SK-N-SH (cell line): ENCODE measurements at regions not wholly inside any gene's neighbourhood (a gene's known extent, or its start where the extent isn't known, plus 50 kb on each side); places are given as distances from the start of the nearest gene placed in this dataset.

Source experiments
- CTCF ChIA-PET: fragments of 300-600, 350-600 bp; formaldehyde crosslinking; extraction: SDS; loops from one replicate; lab custom pipeline; 2021; lab: Yijun Ruan, JAX
- POLR2A ChIA-PET: fragments of 350-600 bp; sonication (Branson Sonifier 250); formaldehyde crosslinking; extraction: SDS; loops from one replicate; lab custom pipeline; 2020; ENCODE audit warnings: antibody characterized with exemption, inconsistent platforms; lab: Yijun Ruan, JAX
- DNase-seq: peaks from one replicate; pipeline ENCODE4 v3.0.0; 2012
- H2AFZ ChIP-seq: fragments of 200-600 bp; sonication (generic); 2 replicates; pipeline ENCODE4 v1.8.1; 2016; ENCODE audit warnings: antibody characterized with exemption, mild to moderate bottlenecking, low read depth
- H3F3A ChIP-seq: fragments of 200-600 bp; sonication (generic); replicated peaks from 2 replicates; pipeline ENCODE3; 2016; ENCODE audit warnings: antibody characterized with exemption, mild to moderate bottlenecking; ENCODE audit not compliant: insufficient read depth
- H3K27ac ChIP-seq, 2 experiments: fragments of 200-500 bp in 1 of 2; fragments of 200-600 bp in 1 of 2; sonication (Bioruptor generic) in 1 of 2; sonication (generic), shearing (Covaris generic) in 1 of 2; 2 replicates each; pipeline versions ENCODE4 v1.5.1 to v1.6.1; 2014 to 2016; ENCODE audit warnings: low read depth in 2 of 2, inconsistent platforms in 1 of 2, low read length in 1 of 2, mild to moderate bottlenecking in 1 of 2, mixed read lengths in 1 of 2
- H3K27me3 ChIP-seq: fragments of 200-600 bp; sonication (generic), shearing (Covaris generic); 2 replicates; pipeline ENCODE4 v1.6.1; 2016; ENCODE audit warnings: mixed run types; ENCODE audit not compliant: insufficient read depth
- H3K36me3 ChIP-seq, 2 experiments: fragments of 200-500 bp in 1 of 2; fragments of 200-600 bp in 1 of 2; sonication (Bioruptor generic) in 1 of 2; sonication (generic) in 1 of 2; replicated peaks in 1 of 2; 2 replicates each; pipeline versions ENCODE3 to v1.5.1; 2014 to 2016; ENCODE audit warnings: low read length in 1 of 2, mild to moderate bottlenecking in 1 of 2; ENCODE audit not compliant: insufficient read depth in 2 of 2, control insufficient read depth in 1 of 2
- H3K4me1 ChIP-seq, 2 experiments: fragments of 200-500 bp in 1 of 2; fragments of 200-600 bp in 1 of 2; sonication (Bioruptor generic) in 1 of 2; sonication (generic), shearing (Covaris generic) in 1 of 2; 2 replicates each; pipeline versions ENCODE4 v1.5.1 to v1.6.1; 2014 to 2016; ENCODE audit warnings: low read depth in 1 of 2, low read length in 1 of 2, mixed run types in 1 of 2; ENCODE audit not compliant: insufficient read depth in 2 of 2, control insufficient read depth in 1 of 2
- H3K4me2 ChIP-seq: fragments of 200-600 bp; sonication (generic), shearing (Covaris generic); 2 replicates; pipeline ENCODE4 v1.6.1; 2017; ENCODE audit warnings: mixed run types
- H3K4me3 ChIP-seq, 2 experiments: fragments of 200-500 bp in 1 of 2; fragments of 200-600 bp in 1 of 2; sonication (Bioruptor generic) in 1 of 2; sonication (generic), shearing (Covaris generic) in 1 of 2; 2 replicates each; pipeline versions ENCODE4 v1.5.1 to v1.8.1; 2014 to 2016; ENCODE audit warnings: low read depth in 2 of 2, inconsistent platforms in 1 of 2, low read length in 1 of 2, mild to moderate bottlenecking in 1 of 2, mixed read lengths in 1 of 2, moderate library complexity in 1 of 2
- H3K79me2 ChIP-seq: fragments of 200-600 bp; sonication (generic); 2 replicates; pipeline ENCODE4 v1.8.1; 2017; ENCODE audit warnings: mild to moderate bottlenecking; ENCODE audit not compliant: insufficient read depth
- H3K9ac ChIP-seq: fragments of 200-600 bp; sonication (generic); 2 replicates; pipeline ENCODE4 v1.6.1; 2017; ENCODE audit warnings: mixed run types
- H3K9me2 ChIP-seq: fragments of 200-600 bp; sonication (generic); 2 replicates; pipeline ENCODE4 v1.6.1; 2017; ENCODE audit warnings: mixed run types
- H3K9me3 ChIP-seq: fragments of 200-600 bp; sonication (generic); 2 replicates; pipeline ENCODE4 v1.6.1; 2017; ENCODE audit warnings: mixed run types, mild to moderate bottlenecking, moderate library complexity
- H4K20me1 ChIP-seq: fragments of 200-600 bp; sonication (generic); 2 replicates; pipeline ENCODE4 v1.6.1; 2017; ENCODE audit warnings: mild to moderate bottlenecking, mixed run types; ENCODE audit not compliant: insufficient read depth
- CHD2 ChIP-seq: fragments of 150-350 bp; IDR thresholded peaks from 2 replicates; pipeline ENCODE4 v1.6.1; 2018; ENCODE audit warnings: low read length; ENCODE audit not compliant: partially characterized antibody
- EP300 ChIP-seq, 2 experiments: IDR thresholded peaks; 2 replicates each; pipeline versions ENCODE4 v1.4.0 to v1.6.1; 2012; ENCODE audit warnings: borderline replicate concordance in 1 of 2, low read depth in 1 of 2, low read length in 1 of 2
- EZH2phosphoT487 ChIP-seq: fragments of 200-600 bp; sonication (generic); IDR thresholded peaks from 2 replicates; pipeline ENCODE4 v1.6.1; 2017; ENCODE audit warnings: low read depth, mixed run types, mild to moderate bottlenecking, antibody characterized with exemption, moderate library complexity, borderline replicate concordance
- FOSL2 ChIP-seq: IDR thresholded peaks from 2 replicates; pipeline ENCODE4 v1.4.0; 2012; ENCODE audit warnings: low read depth, mild to moderate bottlenecking, moderate library complexity, borderline replicate concordance
- FOXJ3 ChIP-seq: sonication (generic); formaldehyde crosslinking; IDR thresholded peaks from 2 replicates; pipeline ENCODE4 v1.5.1; 2020; ENCODE audit warnings: mild to moderate bottlenecking, missing genetic modification reagents
- FOXM1 ChIP-seq: IDR thresholded peaks from 2 replicates; pipeline ENCODE4 v1.4.0; 2012; ENCODE audit warnings: low read depth, mild to moderate bottlenecking
- GABPA ChIP-seq: IDR thresholded peaks from 2 replicates; pipeline ENCODE4 v1.4.0; 2012; ENCODE audit warnings: low read depth, mild to moderate bottlenecking
- JUND ChIP-seq: IDR thresholded peaks from 2 replicates; pipeline ENCODE4 v1.4.0; 2012
- NFIC ChIP-seq: IDR thresholded peaks from 2 replicates; pipeline ENCODE4 v1.4.0; 2012; ENCODE audit warnings: borderline replicate concordance
- PBX3 ChIP-seq: IDR thresholded peaks from 2 replicates; pipeline ENCODE4; 2012
- POLR2AphosphoS5 ChIP-seq: IDR thresholded peaks from 2 replicates; pipeline ENCODE4 v1.6.1; 2012; ENCODE audit warnings: low read depth, low read length
- RAD21 ChIP-seq: IDR thresholded peaks from 2 replicates; pipeline ENCODE4 v1.6.1; 2012; ENCODE audit warnings: mild to moderate bottlenecking, low read length
- RFX5 ChIP-seq: IDR thresholded peaks from 2 replicates; pipeline ENCODE4 v1.6.1; 2012; ENCODE audit warnings: mild to moderate bottlenecking, improper control_type of control experiment, low read length
- RXRA ChIP-seq: IDR thresholded peaks from 2 replicates; pipeline ENCODE4 v1.4.0; 2012; ENCODE audit warnings: low read depth, mild to moderate bottlenecking, borderline replicate concordance
- SIN3A ChIP-seq: IDR thresholded peaks from 2 replicates; pipeline ENCODE4 v1.6.1; 2012; ENCODE audit warnings: low read depth, mild to moderate bottlenecking, low read length, moderate library complexity, borderline replicate concordance
- SMC3 ChIP-seq: IDR thresholded peaks from 2 replicates; pipeline ENCODE4 v1.6.1; 2012; ENCODE audit warnings: low read depth, low read length, improper control_type of control experiment
- TAF1 ChIP-seq: IDR thresholded peaks from 2 replicates; pipeline ENCODE4 v1.6.1; 2012; ENCODE audit warnings: low read depth, mild to moderate bottlenecking, low read length, moderate library complexity, borderline replicate concordance
- USF1 ChIP-seq: IDR thresholded peaks from 2 replicates; pipeline ENCODE4 v1.4.0; 2012; ENCODE audit warnings: low read depth, borderline replicate concordance
- YY1 ChIP-seq: IDR thresholded peaks from 2 replicates; pipeline ENCODE4 v1.4.0; 2012; ENCODE audit warnings: low read depth, mild to moderate bottlenecking
- WGBS: methylation state at CpG from one replicate; pipeline ENCODE4 v1.1.6; 2017; ENCODE audit warnings: low lambda C conversion rate; 5-methylcytosine and 5-hydroxymethylcytosine counted together

GRCh38 chr4:165686756-165687155 is 186.3 kb upstream of the TLL1 start:
- whole genome bisulfite sequencing = 66% methylated on average over 3 of the region's 3 CpGs
- Histone ChIP-seq H3K27ac (no peak overlapping the region), H3K36me3 (no peaks in the 10 kb centered on the region), H3F3A (peaks cover 5% of the 10 kb centered on the region), H3K79me2 (no peaks in the 10 kb centered on the region), H3K4me2 (no peak overlapping the region), H3K9me2 (no peaks in the 10 kb centered on the region), H3K27me3 (no peaks in the 10 kb centered on the region), H4K20me1 (no peaks in the 10 kb centered on the region), H3K4me3 (no peak overlapping the region), H3K9ac (no peak overlapping the region), H3K9me3 (no peaks in the 10 kb centered on the region), H3K4me1 (peaks cover 0 to 6% of the 10 kb centered on the region in 2 experiments; a peak in 1 of 4 replicates), H2AFZ (no peak overlapping the region)
- ChIA-PET CTCF (no interaction called here), POLR2A (no interaction called here)
- no peak for DNase-seq
- TF ChIP-seq RFX5 = no peak
- no peak for TF ChIP-seq FOXJ3 (CRISPR knock-in tag)
- TF ChIP-seq FOXM1 = no peak
- TF ChIP-seq CHD2 = no peak
- TF ChIP-seq TAF1 = no peak
- TF ChIP-seq POLR2AphosphoS5 = no peak
- TF ChIP-seq YY1 = no peak
- no peak for TF ChIP-seq RXRA
- no peak for TF ChIP-seq EP300 (IDR thresholded peaks at IDR 0.05; ENCODE audit: borderline replicate concordance in 1 of 2, low read depth in 1 of 2, low read length in 1 of 2)
- TF ChIP-seq JUND = no peak
- TF ChIP-seq GABPA = no peak
- TF ChIP-seq SMC3 = no peak
- TF ChIP-seq USF1 = no peak
- TF ChIP-seq EZH2phosphoT487 = no peak
- no peak for TF ChIP-seq FOSL2

GRCh38 chr4:165689159-165689558 is 183.9 kb upstream of the TLL1 start:
- POLR2A ChIA-PET = no interaction called here
- no peaks in the 10 kb centered on the region for H3K79me2 ChIP-seq
- TF ChIP-seq NFIC (no peak), RAD21 (no peak), GABPA (no peak), PBX3 (no peak), SIN3A (no peak)
- WGBS = 77% methylated on average over 3 of the region's 3 CpGs
- H3K9me3 ChIP-seq = no peaks in the 10 kb centered on the region
- H3K4me3 ChIP-seq = no peak overlapping the region
- no peaks in the 10 kb centered on the region for H3K27me3 ChIP-seq
- H3K27ac ChIP-seq = no peak overlapping the region
- no peaks in the 10 kb centered on the region for H3K36me3 ChIP-seq
- H3K9me2 ChIP-seq = no peaks in the 10 kb centered on the region
- H3K9ac ChIP-seq = no peak overlapping the region
- no peak for DNase-seq
- peaks cover 0 to 6% of the 10 kb centered on the region in 2 experiments; a peak in 1 of 4 replicates for H3K4me1 ChIP-seq
- no peak overlapping the region for H3K4me2 ChIP-seq
- H3F3A ChIP-seq = peaks cover under 1% of the 10 kb centered on the region
- CTCF ChIA-PET = no interaction called here
- no peak overlapping the region for H2AFZ ChIP-seq
- H4K20me1 ChIP-seq = no peaks in the 10 kb centered on the region
